WTC11 (cell line): ENCODE measurements at regions not wholly inside any gene's neighbourhood (a gene's known extent, or its start where the extent isn't known, plus 50 kb on each side); places are given as distances from the start of the nearest gene placed in this dataset.

ENCODE experiments used
- ATAC-seq: fragments of 200-7000 bp; cut with Tn5 transposase; 2 replicates; pipeline ENCODE4 v1.10.0; 2021; ENCODE audit warnings: mild to moderate bottlenecking, moderate library complexity
- CTCF ChIA-PET: fragments of 300-600 bp; sonication (Branson Sonifier 250); formaldehyde crosslinking; loops from one replicate; lab custom pipeline; 2021; ENCODE audit warnings: antibody characterized with exemption; lab: Charles Lee
- POLR2A ChIA-PET: fragments of 350-600 bp; sonication (Branson Sonifier 250); formaldehyde crosslinking; loops from one replicate; lab custom pipeline; 2021; ENCODE audit warnings: antibody characterized with exemption; lab: Charles Lee
- DNase-seq: peaks from one replicate; pipeline ENCODE4 v3.0.0; 2021; ENCODE audit warnings: low spot score
- H3K27ac Mint-ChIP-seq: 2 replicates; pipeline ENCODE4 v1.8.0; 2021; ENCODE audit warnings: mixed read lengths
- H3K27me3 Mint-ChIP-seq: 2 replicates; pipeline ENCODE4 v1.8.0; 2021; ENCODE audit warnings: low read depth, mild to moderate bottlenecking, moderate library complexity, mixed read lengths
- H3K36me3 Mint-ChIP-seq: 2 replicates; pipeline ENCODE4 v1.8.0; 2021; ENCODE audit warnings: mixed read lengths
- H3K4me1 Mint-ChIP-seq: 2 replicates; pipeline ENCODE4 v1.8.0; 2022; ENCODE audit warnings: mixed read lengths
- H3K4me3 Mint-ChIP-seq: 2 replicates; pipeline ENCODE4 v1.8.0; 2021; ENCODE audit warnings: mild to moderate bottlenecking, moderate library complexity, mixed read lengths
- H3K9me3 Mint-ChIP-seq: 2 replicates; pipeline ENCODE4 v1.8.0; 2021; ENCODE audit warnings: mixed read lengths
- E2F4 ChIP-seq: sonication (generic); formaldehyde crosslinking; IDR thresholded peaks from 2 replicates; pipeline ENCODE4 v1.8.1; 2022; ENCODE audit warnings: low read depth, mild to moderate bottlenecking, moderate library complexity, missing genetic modification reagents, borderline replicate concordance
- ESRRA ChIP-seq: sonication (generic); formaldehyde crosslinking; IDR thresholded peaks from 2 replicates; pipeline ENCODE4 v1.8.1; 2022; ENCODE audit warnings: mild to moderate bottlenecking, missing genetic modification reagents, borderline replicate concordance
- FOXP1 ChIP-seq: sonication (generic); formaldehyde crosslinking; IDR thresholded peaks from 2 replicates; pipeline ENCODE4 v1.8.0; 2022; ENCODE audit warnings: missing genetic modification reagents, mild to moderate bottlenecking, moderate library complexity, borderline replicate concordance
- GRHL2 ChIP-seq: fragments of 250-450 bp; sonication (Bioruptor Pico); IDR thresholded peaks from 2 replicates; pipeline ENCODE4 v1.8.0; 2022; ENCODE audit warnings: mild to moderate bottlenecking, moderate library complexity; ENCODE audit not compliant: insufficient replicate concordance, severe bottlenecking
- KAT7 ChIP-seq: sonication (generic); formaldehyde crosslinking; IDR thresholded peaks from 2 replicates; pipeline ENCODE4 v1.8.1; 2023; ENCODE audit warnings: missing genetic modification reagents, mild to moderate bottlenecking, borderline replicate concordance
- MXD4 ChIP-seq: fragments of 250-450 bp; sonication (Bioruptor Pico); IDR thresholded peaks from 2 replicates; pipeline ENCODE4 v1.8.0; 2021; ENCODE audit warnings: mild to moderate bottlenecking, moderate library complexity, borderline replicate concordance
- NFATC4 ChIP-seq: fragments of 250-450 bp; sonication (Bioruptor Pico); IDR thresholded peaks from 2 replicates; pipeline ENCODE4 v1.9.0; 2021; ENCODE audit warnings: mild to moderate bottlenecking
- NFE2L1 ChIP-seq: sonication (generic); formaldehyde crosslinking; IDR thresholded peaks from 2 replicates; pipeline ENCODE4 v1.8.1; 2023; ENCODE audit warnings: missing genetic modification reagents
- NR1H2 ChIP-seq: sonication (generic); formaldehyde crosslinking; IDR thresholded peaks from 2 replicates; pipeline ENCODE4 v1.9.0; 2021; ENCODE audit warnings: mild to moderate bottlenecking, moderate library complexity, missing genetic modification reagents
- NR2C2 ChIP-seq: sonication (generic); formaldehyde crosslinking; IDR thresholded peaks from 2 replicates; pipeline ENCODE4 v1.8.0; 2022; ENCODE audit warnings: mild to moderate bottlenecking, missing genetic modification reagents
- PRDM15 ChIP-seq: sonication (generic); formaldehyde crosslinking; IDR thresholded peaks from 2 replicates; pipeline ENCODE4 v1.8.0; 2022; ENCODE audit warnings: missing genetic modification reagents
- RORB ChIP-seq: fragments of 250-450 bp; sonication (Bioruptor Pico); IDR thresholded peaks from 2 replicates; pipeline ENCODE4 v1.9.0; 2021; ENCODE audit warnings: mild to moderate bottlenecking
- TEAD4 ChIP-seq: sonication (generic); formaldehyde crosslinking; IDR thresholded peaks from 2 replicates; pipeline ENCODE4 v1.8.0; 2022; ENCODE audit warnings: mild to moderate bottlenecking, missing genetic modification reagents
- TP53 ChIP-seq: sonication (generic); formaldehyde crosslinking; IDR thresholded peaks from 2 replicates; pipeline ENCODE4 v1.8.1; 2023; ENCODE audit warnings: mild to moderate bottlenecking, missing genetic modification reagents
- ZNF416 ChIP-seq: fragments of 250-450 bp; sonication (Bioruptor Pico); IDR thresholded peaks from 2 replicates; pipeline ENCODE4 v1.9.0; 2021; ENCODE audit warnings: mild to moderate bottlenecking, inconsistent platforms
- ZNF425 ChIP-seq: fragments of 250-450 bp; sonication (Bioruptor Pico); conservative IDR thresholded peaks from 2 replicates; pipeline ENCODE4 v1.9.0; 2021; ENCODE audit warnings: mild to moderate bottlenecking
- TF ChIP-seq, protein P1 (sequence below): sonication (generic); formaldehyde crosslinking; IDR thresholded peaks from 2 replicates; pipeline ENCODE4 v1.8.0; 2022; ENCODE audit warnings: mild to moderate bottlenecking, missing genetic modification reagents
- TF ChIP-seq, protein P2 (sequence below): fragments of 250-450 bp; sonication (Bioruptor Pico); IDR thresholded peaks from 2 replicates; pipeline ENCODE4 v1.9.0; 2021; ENCODE audit warnings: mild to moderate bottlenecking
- TF ChIP-seq, protein P3 (sequence below): fragments of 250-450 bp; sonication (Bioruptor Pico); IDR thresholded peaks from 2 replicates; pipeline ENCODE4 v1.9.0; 2021; ENCODE audit warnings: moderate library complexity, mild to moderate bottlenecking, inconsistent platforms, borderline replicate concordance
- TF ChIP-seq, protein P4 (sequence below): sonication (generic); formaldehyde crosslinking; IDR thresholded peaks from 2 replicates; pipeline ENCODE4 v1.8.0; 2022; ENCODE audit warnings: mild to moderate bottlenecking, missing genetic modification reagents

- Mint-ChIP-seq H3K27me3 (no peaks in the 10 kb centered on the region), H3K9me3 (peaks cover 7% of the 10 kb centered on the region; the same call in 1 of the 2 replicates), H3K4me3 (no peak overlapping the region), H3K27ac (no peak overlapping the region), H3K36me3 (no peaks in the 10 kb centered on the region), H3K4me1 (peaks cover 17% of the 10 kb centered on the region)
- POLR2A ChIA-PET = no interaction called here
- TF ChIP-seq ZNF425 (CRISPR knock-in tag) = no peak
- TF ChIP-seq NFE2L1 = no peak
- TF ChIP-seq, protein P1, sequence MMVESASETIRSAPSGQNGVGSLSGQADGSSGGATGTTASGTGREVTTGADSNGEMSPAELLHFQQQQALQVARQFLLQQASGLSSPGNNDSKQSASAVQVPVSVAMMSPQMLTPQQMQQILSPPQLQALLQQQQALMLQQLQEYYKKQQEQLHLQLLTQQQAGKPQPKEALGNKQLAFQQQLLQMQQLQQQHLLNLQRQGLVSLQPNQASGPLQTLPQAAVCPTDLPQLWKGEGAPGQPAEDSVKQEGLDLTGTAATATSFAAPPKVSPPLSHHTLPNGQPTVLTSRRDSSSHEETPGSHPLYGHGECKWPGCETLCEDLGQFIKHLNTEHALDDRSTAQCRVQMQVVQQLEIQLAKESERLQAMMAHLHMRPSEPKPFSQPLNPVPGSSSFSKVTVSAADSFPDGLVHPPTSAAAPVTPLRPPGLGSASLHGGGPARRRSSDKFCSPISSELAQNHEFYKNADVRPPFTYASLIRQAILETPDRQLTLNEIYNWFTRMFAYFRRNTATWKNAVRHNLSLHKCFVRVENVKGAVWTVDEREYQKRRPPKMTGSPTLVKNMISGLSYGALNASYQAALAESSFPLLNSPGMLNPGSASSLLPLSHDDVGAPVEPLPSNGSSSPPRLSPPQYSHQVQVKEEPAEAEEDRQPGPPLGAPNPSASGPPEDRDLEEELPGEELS (CRISPR knock-in tag) = no peak
- TF ChIP-seq NR2C2 (CRISPR knock-in tag) = no peak
- TF ChIP-seq, protein P2, sequence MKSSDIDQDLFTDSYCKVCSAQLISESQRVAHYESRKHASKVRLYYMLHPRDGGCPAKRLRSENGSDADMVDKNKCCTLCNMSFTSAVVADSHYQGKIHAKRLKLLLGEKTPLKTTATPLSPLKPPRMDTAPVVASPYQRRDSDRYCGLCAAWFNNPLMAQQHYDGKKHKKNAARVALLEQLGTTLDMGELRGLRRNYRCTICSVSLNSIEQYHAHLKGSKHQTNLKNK (CRISPR knock-in tag) = no peak
- TF ChIP-seq RORB = no peak
- TF ChIP-seq, protein P3, sequence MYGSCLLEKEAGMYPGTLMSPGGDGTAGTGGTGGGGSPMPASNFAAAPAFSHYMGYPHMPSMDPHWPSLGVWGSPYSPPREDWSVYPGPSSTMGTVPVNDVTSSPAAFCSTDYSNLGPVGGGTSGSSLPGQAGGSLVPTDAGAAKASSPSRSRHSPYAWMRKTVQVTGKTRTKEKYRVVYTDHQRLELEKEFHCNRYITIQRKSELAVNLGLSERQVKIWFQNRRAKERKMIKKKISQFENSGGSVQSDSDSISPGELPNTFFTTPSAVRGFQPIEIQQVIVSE (CRISPR knock-in tag) = no peak
- TF ChIP-seq GRHL2 = no peak
- TF ChIP-seq ESRRA = no peak
- TF ChIP-seq MXD4 (CRISPR knock-in tag) = no peak
- no peak for TF ChIP-seq ZNF416 (CRISPR knock-in tag)
- no peak for DNase-seq
- CTCF ChIA-PET = no interaction called here
- ATAC-seq = no peak
Measured at GRCh38 chr10:27611744-27612550, 107.8 kb downstream of the RAB18 start.

- ATAC-seq = no peak
- Mint-ChIP-seq H3K4me1 (peaks cover 17% of the 10 kb centered on the region), H3K27ac (no peak overlapping the region), H3K9me3 (peaks cover 7% of the 10 kb centered on the region; the same call in 1 of the 2 replicates), H3K4me3 (no peak overlapping the region), H3K36me3 (no peaks in the 10 kb centered on the region), H3K27me3 (no peaks in the 10 kb centered on the region)
- ChIA-PET CTCF (no interaction called here), POLR2A (no interaction called here)
- DNase-seq = no peak
- TF ChIP-seq E2F4 = no peak
- no peak for TF ChIP-seq TP53
- TF ChIP-seq ZNF416 (CRISPR knock-in tag) = no peak
- TF ChIP-seq, protein P4, sequence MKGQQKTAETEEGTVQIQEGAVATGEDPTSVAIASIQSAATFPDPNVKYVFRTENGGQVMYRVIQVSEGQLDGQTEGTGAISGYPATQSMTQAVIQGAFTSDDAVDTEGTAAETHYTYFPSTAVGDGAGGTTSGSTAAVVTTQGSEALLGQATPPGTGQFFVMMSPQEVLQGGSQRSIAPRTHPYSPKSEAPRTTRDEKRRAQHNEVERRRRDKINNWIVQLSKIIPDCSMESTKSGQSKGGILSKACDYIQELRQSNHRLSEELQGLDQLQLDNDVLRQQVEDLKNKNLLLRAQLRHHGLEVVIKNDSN (CRISPR knock-in tag) = no peak
Measured at GRCh38 chr10:27612551-27613035, 108.5 kb downstream of the RAB18 start.

- Mint-ChIP-seq H3K36me3 (no peaks in the 10 kb centered on the region), H3K4me1 (peaks cover 17% of the 10 kb centered on the region), H3K27ac (peak overlapping the region; percentile 0; the same call in 1 of the 2 replicates), H3K4me3 (no peak overlapping the region), H3K9me3 (peaks cover 15% of the 10 kb centered on the region), H3K27me3 (no peaks in the 10 kb centered on the region)
- DNase-seq (no peak), ATAC-seq (peak; percentile 70)
- ChIA-PET POLR2A (no interaction called here), CTCF (no interaction called here)
- TF ChIP-seq, protein P4 (CRISPR knock-in tag) = no peak
- TF ChIP-seq TEAD4 (CRISPR knock-in tag) (no peak), PRDM15 (CRISPR knock-in tag) (no peak), NFATC4 (CRISPR knock-in tag) (no peak), NR1H2 (CRISPR knock-in tag) (no peak), KAT7 (CRISPR knock-in tag) (no peak), TP53 (no peak), FOXP1 (CRISPR knock-in tag) (no peak)
Measured at GRCh38 chr10:27614776-27615175, 110.7 kb downstream of the RAB18 start.
